ENCODE measurements at regions not wholly inside any gene's neighbourhood (a gene's known extent, or its start where the extent isn't known, plus 50 kb on each side); places are given as distances from the start of the nearest gene placed in this dataset.

GRCh38 chr6:120010075-120010474 lies 660.5 kb upstream of the MAN1A1 start:
- DNase-seq: no peak

GRCh38 chr6:120005292-120005976 lies 655.9 kb upstream of the MAN1A1 start:
- no peak for DNase-seq

DNA sequence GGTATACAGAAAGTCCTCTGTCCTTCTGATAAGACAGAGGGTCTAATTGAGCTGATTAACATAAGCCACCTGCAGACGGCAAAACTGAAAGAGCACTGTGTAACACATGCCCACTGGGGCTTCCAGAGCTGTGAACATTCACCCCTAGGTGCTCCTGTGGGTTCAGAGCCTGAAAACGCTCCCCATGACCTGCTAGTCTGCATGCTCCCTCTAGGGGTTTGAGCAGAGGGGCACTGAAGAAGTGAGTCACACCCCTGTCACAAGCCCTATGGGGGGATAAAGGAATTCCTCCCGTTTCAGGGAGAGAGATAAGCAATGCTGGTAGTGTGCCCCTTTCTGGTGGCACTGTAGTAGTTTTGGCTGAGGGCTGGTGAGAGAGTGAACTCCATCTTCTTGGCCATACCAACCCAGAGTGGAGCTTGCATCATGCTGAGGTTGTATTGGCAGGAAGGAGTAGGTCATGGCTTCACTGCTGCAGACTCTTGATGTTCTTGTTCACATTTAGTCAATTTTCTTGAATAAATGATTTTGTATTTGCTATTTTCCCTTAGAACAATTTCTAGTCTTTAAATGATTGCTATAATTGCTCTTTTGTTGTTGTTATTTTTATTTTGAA lies 637.5 kb upstream of the MAN1A1 start:
- no peak for DNase-seq

DNA sequence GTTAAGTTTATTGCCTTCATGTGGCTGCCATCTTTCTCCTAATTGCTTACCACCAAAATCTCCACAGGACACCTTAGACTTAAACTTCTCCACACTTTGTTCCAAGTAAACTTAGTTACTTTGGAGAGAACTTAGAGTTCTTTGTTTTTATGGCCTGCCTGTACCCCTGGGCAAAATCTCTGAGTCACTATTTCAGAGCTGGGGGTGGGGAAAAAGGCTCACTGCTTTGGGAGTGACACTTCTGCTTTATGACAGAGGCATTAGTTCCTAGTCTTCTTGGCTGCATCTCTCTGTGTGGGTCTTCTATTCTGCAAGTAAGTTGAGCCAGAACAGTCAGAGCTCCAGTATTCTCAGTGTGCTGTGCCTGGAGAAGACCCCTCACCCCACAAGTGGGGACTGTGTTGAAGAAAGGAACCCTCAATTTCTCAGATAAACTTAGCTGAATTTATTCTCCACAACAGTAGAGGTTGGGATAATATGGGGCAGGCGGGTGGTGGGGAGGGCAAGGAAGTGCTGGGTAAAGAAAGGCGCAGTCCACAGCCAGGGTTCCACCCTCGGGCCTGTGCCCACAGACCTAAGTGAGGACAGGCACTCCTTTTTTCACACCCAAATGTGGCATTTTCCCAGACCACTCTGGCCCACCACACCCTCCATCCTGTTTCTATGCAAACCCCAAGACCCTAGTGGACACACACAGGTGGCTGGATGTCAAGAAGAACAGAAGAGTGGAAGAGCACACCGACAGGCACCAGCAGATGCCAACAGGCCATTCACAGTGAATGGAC lies 636.6 kb upstream of the MAN1A1 start:
- peak; percentile 46 for DNase-seq

- no peak for DNase-seq
Observed at GRCh38 chr6:119980802-119981201, 631.2 kb upstream of the MAN1A1 start.

DNA sequence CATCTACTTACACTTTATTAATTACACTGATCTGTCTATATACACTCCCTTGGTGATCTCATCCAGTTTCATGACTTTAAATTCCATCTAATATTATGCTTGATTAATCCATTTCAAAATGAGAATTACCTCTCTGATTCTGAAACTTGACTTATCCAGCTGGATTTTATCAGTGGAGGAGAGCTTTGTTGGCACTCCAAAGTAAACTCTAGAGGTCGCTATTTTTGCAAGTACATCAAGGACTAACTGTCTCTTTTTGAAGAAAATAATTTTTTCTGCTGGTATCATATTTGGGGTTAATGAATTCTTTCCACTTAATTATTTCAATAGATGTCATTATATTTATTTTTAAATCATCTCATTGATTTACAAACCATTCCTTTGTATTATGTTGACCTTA lies 630.3 kb upstream of the MAN1A1 start:
- no peak for DNase-seq

GRCh38 chr6:119978274-119978889 lies 628.8 kb upstream of the MAN1A1 start:
- peak; percentile 22 for DNase-seq

DNA sequence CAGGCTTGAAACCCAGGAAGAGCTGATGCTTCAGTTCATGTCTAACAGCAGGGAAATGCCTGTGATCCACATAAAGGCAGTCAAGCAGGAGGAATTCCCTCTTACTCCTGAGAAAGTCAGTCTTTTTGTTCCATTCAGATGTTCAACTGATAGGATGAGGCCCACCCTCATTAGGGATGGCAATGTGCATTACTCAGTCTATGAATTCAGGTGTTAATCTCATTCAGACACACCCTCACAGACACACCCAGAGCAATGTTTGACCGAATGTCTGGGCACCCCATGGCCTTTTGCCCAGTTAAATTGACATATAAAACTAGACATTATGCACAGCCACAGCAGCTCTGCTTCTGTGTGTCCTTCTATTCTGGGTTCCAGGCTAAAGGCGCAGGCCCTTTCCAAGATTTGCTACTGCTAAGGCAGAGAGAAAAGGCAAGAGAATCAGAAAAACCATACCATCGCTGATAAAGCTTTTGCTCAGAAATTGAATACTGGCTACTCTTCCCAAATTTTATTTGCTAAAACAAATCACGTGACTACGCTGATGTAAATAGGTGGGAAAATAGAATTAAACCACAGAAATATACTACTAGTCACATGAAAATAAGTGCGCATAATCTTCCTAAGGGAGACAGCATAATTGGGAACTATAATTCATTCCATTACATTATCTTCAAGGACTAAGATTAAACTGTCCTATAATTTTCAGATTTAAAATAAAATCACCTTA lies 625.0 kb upstream of the MAN1A1 start:
- DNase-seq: no peak

DNA sequence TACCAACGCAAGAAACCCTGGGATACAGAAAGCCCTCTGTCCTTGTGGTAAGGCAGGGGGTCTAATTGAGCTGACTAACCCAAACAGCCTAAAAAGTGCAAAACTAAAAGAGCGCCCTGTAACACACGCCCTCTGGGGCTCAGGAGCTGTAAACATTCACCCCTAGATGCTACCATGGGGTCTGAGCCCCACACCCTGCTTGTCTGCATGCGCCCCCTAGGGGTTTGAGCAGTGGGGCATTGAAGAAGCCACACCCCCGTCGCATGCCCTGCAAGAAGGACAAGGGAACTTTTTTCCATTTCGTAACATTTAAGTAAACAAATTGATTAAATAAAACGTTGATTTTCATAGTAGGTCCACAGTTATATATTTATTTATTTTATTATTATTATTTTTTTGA lies 616.9 kb upstream of the MAN1A1 start:
- DNase-seq: no peak

DNA sequence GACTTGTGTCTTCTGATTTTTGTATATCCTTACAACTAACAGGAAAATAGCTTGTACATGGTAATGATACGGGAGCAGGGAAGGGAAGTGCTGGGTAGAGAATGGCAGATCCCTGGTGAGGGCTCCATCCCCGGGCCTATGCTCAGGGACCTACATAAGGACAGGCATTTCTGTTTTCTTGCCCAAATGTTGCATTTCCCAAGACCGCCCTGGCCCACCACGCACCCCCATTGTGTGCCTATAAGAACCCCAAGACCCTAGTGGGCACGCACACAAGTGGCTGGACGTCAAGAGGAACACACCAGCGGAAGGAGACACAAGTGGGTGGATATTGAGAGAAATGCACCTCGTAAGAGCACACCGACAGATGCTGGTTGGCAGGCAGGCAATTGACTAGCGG lies 616.3 kb upstream of the MAN1A1 start:
- DNase-seq: no peak

GRCh38 chr6:119965008-119965407 lies 615.4 kb upstream of the MAN1A1 start:
- no peak for DNase-seq

GRCh38 chr6:119962505-119962904 lies 612.9 kb upstream of the MAN1A1 start:
- DNase-seq: no peak

DNA sequence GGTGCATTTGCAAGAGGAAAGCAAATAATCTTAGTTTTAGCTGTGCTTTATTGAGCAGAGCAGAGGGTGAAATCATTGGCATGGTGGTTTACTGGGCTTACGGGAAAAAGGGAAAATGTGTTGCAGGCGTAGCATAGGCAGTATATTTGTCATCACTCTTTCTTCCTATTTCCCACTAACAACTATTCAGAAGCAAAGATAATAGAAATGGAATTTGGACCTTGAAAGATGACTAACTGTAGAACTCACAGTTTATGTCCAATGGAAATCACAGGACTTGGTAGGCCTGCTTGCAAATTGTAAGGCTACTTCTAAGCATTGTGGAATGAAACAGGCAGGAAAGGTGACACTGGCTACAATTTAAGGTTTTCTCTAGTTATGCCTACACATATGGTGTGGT lies 611.9 kb upstream of the MAN1A1 start:
- DNase-seq: no peak

DNA sequence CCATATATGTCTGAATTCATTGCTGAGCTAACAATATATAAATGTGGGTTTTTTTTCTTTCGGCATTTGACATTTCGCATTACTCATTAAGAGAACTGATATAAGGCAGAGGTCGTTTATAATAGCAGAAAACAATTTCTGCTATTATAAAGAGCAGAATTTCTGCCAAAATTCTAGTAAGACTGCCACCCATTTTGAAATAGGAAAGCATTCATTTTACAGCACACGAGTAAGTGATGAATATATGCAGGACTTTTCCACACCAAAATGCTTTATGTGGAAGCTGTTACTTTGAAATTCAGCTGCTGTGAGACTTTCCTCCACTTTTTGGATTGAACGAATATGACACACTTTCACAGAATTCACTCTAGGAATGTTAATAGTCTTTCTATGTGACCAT lies 610.9 kb upstream of the MAN1A1 start:
- no peak for DNase-seq

DNA sequence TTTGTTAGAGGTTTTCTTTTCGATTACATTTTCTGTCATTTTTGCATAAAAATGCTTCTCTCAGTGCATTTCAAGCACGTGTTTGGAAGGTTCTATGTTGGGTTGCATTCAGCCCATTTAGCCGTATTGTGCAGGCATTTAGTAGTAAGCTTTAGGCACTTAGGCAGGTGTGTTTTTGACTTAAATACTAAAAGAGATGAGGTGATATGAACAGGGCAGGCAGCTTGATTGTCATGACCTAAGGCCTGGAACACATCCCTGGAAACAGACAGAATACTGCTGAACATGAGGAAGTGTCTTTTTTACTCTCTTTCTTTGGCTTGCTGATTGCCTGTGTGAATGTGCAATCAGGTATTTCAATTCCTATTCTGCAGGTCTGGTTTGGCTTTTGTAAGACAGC lies 610.5 kb upstream of the MAN1A1 start:
- DNase-seq: no peak

- no peak for DNase-seq
Observed at GRCh38 chr6:119957195-119957594, 607.6 kb upstream of the MAN1A1 start.

GRCh38 chr6:119952696-119953095 lies 603.1 kb upstream of the MAN1A1 start:
- no peak for DNase-seq

DNA sequence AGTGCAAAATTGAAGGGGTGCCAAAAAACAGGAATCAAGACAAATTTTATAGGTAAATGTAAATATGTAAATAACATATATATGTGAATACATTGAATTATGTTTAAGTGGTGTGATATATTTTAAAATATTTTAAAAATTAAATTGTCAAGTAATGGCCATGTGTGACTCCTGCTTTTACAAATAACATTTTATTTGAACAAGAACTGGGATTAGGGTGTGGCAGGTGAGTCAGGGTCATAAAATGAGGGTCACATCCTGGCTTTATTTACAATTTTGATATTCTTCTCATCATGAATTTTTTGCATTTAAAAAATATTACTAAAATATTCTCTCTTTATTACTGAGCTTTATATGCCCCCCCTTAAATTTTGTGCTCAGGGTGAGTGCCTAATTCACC lies 601.1 kb upstream of the MAN1A1 start:
- DNase-seq: no peak

- DNase-seq: no peak
Observed at GRCh38 chr6:119942078-119942752, 592.7 kb upstream of the MAN1A1 start.

- DNase-seq: no peak
Observed at GRCh38 chr6:119938752-119939151, 589.2 kb upstream of the MAN1A1 start.

- DNase-seq: peak; percentile 36
Observed at GRCh38 chr6:119934816-119935215, 585.3 kb upstream of the MAN1A1 start.

GRCh38 chr6:119929121-119929520 lies 579.6 kb upstream of the MAN1A1 start:
- no peak for DNase-seq
